Stimulated activated CD8-positive, alpha-beta memory T cell treated with anti-CD3 and anti-CD28 coated beads, Interleukin-15, amount 100 ng/mL, for 48 hours (primary cell): ENCODE measurements at regions not wholly inside any gene's neighbourhood (a gene's known extent, or its start where the extent isn't known, plus 50 kb on each side); places are given as distances from the start of the nearest gene placed in this dataset.

Experiments
- DNase-seq, 2 donors: peaks; one replicate each; pipeline ENCODE4 v3.0.0-alpha.2; 2020; ENCODE audit warnings: low read depth in 2 of 2

- no peak for DNase-seq
These were observed 278.6 kb upstream of the ITM2A start for GRCh38 chrX:79645749-79646148.

DNA sequence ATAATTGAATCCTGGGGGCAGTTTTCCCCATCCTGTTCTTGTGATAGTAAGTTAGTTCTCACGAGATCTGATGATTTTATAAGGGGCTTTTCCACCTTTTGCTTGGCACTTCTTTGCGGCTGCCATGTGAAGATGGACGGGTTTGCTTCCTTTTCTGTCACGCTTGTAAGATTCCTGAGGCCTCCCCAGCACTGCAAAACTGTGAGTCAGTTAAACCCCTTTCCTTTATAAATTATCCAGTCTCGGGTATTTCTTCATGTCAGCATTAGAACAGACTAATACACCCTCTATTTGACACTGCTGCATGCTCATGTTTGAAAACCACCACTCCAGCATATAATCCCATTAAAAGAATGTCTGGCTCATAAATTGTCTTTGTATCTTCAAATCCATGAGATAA lies 264.4 kb upstream of the ITM2A start:
- DNase-seq, result no peak

- DNase-seq, result no peak
These were observed 263.2 kb upstream of the ITM2A start for GRCh38 chrX:79630033-79631009.

GRCh38 chrX:79623098-79623762 lies 256.1 kb upstream of the ITM2A start:
- DNase-seq, result no peak

GRCh38 chrX:79618280-79618679 lies 251.1 kb upstream of the ITM2A start:
- DNase-seq, result no peak

DNA sequence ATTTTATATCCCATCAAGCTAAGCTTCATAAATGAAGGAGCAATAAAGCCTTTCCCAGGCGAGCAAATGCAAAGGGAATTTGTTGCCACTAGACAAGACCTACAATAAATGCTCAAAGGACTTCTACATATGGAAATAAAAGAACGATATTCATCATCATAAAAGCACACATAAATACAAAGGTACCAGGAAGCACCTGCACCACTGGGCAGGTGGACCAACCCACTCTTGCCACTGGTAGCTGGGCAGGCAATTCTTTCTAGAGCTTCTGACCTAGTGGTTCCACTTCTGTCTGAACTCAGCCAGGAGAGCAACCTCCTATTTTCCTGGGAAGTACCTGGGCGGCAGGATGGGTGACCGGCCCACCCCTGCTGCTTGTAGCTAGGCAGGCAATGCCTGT lies 237.2 kb upstream of the ITM2A start:
- no peak for DNase-seq

DNA sequence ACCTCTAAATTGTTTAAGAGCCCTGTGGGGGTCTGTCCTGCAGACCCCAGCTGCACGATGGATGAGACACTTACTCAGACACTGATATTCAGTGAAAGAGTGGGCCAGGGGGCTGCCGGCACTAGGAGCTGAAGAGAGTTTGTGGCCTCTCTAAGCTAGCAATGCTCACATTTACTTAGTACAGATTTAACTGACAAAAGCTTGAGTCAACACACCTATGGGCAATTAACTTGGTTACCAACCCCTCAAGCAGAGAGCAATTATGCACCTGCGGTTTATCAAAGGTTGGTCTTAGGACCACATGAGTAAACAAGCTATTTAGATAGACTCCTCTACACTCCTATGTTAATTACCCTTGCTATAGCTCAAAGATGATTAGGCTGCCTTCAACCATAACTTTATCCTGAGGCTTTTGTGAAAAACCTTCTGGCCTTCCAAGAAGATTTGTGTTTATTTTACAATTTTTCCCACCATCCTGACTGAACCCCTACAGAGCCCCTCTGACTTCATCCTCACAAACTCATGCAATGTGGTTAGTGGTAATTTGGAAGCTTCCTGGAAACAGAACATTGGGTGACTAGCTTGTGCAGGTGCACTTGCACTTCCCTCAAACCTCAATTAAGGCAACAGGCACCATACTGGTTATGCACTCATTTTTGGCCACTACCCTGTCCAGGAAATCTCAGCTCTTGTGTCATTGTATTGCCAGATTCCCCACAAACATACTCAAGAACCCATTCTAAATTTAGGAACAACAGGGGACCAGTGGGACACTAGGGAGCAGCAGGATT lies 234.4 kb upstream of the ITM2A start:
- DNase-seq, result no peak

DNA sequence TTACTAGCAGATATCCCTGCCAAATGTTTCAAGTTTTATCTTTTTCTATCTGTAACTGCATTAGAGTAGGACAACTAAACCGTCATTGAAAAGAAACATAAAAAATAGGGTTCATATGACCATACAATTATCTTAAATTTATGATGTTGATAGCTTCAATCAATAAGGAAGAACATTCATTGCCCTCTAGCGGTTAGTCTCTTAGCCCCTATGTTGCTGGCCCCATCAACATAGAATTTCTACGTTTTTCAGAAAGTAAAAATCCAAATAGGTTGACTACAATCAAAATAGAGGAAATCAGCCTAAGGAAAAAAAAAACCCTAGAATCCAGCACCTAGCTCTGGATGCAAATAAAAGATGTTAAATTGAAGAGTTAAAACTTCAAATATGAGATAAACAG lies 225.1 kb upstream of the ITM2A start:
- no peak for DNase-seq

GRCh38 chrX:79588233-79588632 lies 221.1 kb upstream of the ITM2A start:
- no peak for DNase-seq

GRCh38 chrX:79573760-79574159 lies 206.6 kb upstream of the ITM2A start:
- DNase-seq, result no peak

GRCh38 chrX:79572566-79572965 lies 205.4 kb upstream of the ITM2A start:
- DNase-seq, result no peak

DNA sequence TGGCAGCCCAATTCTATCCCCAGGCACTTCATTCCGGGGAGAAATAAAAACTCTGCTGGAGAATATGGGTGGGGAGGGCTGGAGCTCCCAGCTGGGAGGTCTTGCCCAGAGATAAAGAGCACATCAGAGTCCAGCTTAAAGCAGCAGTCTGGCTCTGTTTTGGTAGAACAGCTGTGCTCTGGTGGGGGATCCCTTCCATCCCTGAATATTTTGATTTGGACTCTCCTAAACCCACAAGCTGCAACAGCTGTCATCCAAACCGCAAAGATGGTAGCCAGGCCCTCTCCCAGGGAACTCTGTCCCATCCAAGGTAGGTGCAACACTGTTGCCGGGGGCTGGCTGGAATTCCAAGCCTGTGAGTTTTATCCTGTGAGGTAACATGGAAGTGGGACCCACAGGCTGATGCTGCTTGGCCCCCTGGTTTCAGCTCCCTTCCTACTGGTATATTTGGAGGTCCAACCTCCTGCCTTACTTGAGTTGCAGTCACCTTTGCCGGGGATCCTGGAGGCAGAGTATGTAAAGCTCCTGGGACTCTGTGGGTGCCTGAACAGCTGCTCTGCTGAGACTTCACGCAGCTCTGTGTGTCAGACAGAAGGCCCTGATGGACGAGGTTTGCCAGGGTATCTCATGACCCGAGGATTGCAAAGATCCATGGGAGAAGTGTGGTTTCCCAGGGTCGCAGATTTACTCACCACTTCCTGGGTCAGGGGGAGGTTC lies 203.5 kb upstream of the ITM2A start:
- DNase-seq, result no peak

- no peak for DNase-seq
These were observed 201.2 kb upstream of the ITM2A start for GRCh38 chrX:79568309-79568708.

DNA sequence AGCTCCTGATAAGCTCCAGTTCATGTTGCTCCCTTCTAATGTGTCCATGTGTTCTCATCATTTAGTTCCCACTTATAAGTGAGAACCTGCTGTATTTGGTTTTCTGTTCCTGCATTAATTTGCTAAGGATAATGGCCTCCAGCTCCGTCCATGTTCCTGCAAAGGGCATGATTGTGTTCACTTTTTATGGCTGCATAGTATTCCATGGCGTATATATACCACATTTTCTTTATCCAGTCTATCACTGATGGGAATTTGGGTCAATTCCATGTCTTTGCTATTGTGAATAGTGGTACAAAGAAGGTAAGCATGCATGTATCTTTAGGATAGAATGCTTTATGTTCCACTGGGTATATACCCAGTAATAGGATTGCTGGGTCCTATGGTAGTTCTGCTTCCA lies 197.2 kb upstream of the ITM2A start:
- DNase-seq, result no peak

GRCh38 chrX:79559290-79559689 lies 192.2 kb upstream of the ITM2A start:
- DNase-seq, result no peak

- DNase-seq, result no peak
These were observed 190.1 kb upstream of the ITM2A start for GRCh38 chrX:79557212-79557611.

DNA sequence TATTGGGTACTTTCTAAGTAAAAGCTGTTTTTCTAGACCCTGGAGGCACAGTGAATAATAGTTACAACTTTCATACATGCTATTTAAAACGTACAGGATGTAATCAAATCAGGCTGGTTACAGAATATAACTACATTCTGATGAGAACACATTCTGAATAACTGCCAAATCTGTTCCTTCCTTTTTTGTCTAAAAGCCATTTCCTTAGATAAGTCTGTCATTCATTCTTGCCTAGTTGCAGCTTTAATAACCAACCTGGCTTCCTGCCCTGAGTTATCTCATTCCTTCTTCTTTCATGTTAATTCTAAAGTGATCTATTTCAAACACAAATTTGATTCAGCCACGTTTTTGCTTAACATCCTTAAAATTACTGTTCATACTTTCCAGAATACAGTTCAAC lies 189.7 kb upstream of the ITM2A start:
- DNase-seq, result no peak

- no peak for DNase-seq
These were observed 163.4 kb upstream of the ITM2A start for GRCh38 chrX:79530310-79531108.

GRCh38 chrX:79524642-79525041 lies 157.5 kb upstream of the ITM2A start:
- no peak for DNase-seq

DNA sequence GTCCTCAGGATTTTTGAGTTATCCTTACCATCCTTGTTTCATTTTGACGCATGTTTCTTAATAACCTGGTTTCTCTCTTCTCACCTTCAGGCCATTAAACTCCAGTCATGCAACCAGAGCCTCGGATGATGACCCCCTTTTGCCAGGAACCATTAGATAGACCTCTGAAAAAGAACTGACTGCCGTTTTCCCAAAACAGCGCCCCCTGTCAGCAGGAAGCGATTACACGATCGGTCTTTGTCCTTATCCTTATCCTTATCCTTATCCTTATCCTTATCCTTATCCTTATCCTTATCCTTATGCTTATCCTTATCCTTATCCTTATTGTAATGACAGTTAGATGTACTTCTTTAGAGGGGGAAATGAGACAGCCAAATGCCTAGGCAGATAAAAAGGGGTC lies 148.4 kb upstream of the ITM2A start:
- DNase-seq, result no peak

- no peak for DNase-seq
These were observed 144.7 kb upstream of the ITM2A start for GRCh38 chrX:79511799-79512198.
